K562 (cell line): ENCODE measurements at regions not wholly inside any gene's neighbourhood (a gene's known extent, or its start where the extent isn't known, plus 50 kb on each side); places are given as distances from the start of the nearest gene placed in this dataset.

Source experiments
- ATAC-seq: fragments of 200-7000 bp; cut with Tn5 transposase; 3 replicates; pipeline ENCODE4 v1.9.1; 2020; ENCODE audit warnings: moderate library complexity
- BruUV-seq: library from RNA; stranded (reverse); fragments of 400-500 nt; replicated peaks from 2 replicates; lab custom pipeline; 2021; lab: Mats Ljungman, UMichigan
- CTCF ChIA-PET: fragments of 300-600 bp; formaldehyde crosslinking; extraction: SDS; loops from one replicate; lab custom pipeline; 2021; ENCODE audit warnings: low intra/inter-chr PET ratio; lab: Yijun Ruan, JAX
- POLR2A ChIA-PET: fragments of 300-600, 350-650 bp; sonication (Branson Sonifier 250); formaldehyde crosslinking; extraction: SDS; loops from one replicate; lab custom pipeline; 2021; ENCODE audit warnings: antibody characterized with exemption, inconsistent platforms; lab: Yijun Ruan, JAX
- DNase-seq, 4 experiments: peaks; one replicate each; pipeline versions ENCODE4 v3.0.0 to v3.0.0-alpha.2; 2011 to 2018; ENCODE audit warnings: low spot score in 3 of 4, mixed read lengths in 3 of 4; ENCODE audit errors: extremely low read depth in 1 of 4
- FAIRE-seq: peaks from 2 replicates; lab custom pipeline; 2011; peaks lifted over from hg19 to GRCh38; lab: Jason Lieb, UNC
- H2AFZ ChIP-seq: 2 replicates; pipeline ENCODE4 v1.6.0; 2011; ENCODE audit warnings: low read depth, low read length, control low read depth, inconsistent platforms
- H3K27ac ChIP-seq: fragments of 200-600 bp; 3 replicates; pipeline ENCODE4 v1.8.0; 2011; ENCODE audit warnings: low read depth, mild to moderate bottlenecking, control low read depth, inconsistent platforms, low read length, moderate library complexity, mixed read lengths; ENCODE audit errors: extremely low read depth
- H3K27me3 ChIP-seq, 2 experiments: fragments of 300-600 bp in 1 of 2; 2 replicates in 1 of 2; 3 replicates in 1 of 2; pipeline versions ENCODE4 v1.6.0 to v1.8.0; 2011; ENCODE audit warnings: inconsistent platforms in 2 of 2, low read length in 2 of 2, mild to moderate bottlenecking in 1 of 2, mixed read lengths in 1 of 2, moderate library complexity in 1 of 2; ENCODE audit not compliant: control insufficient read depth in 2 of 2, insufficient read depth in 2 of 2
- H3K36me3 ChIP-seq: fragments of 300-600 bp; 3 replicates; pipeline ENCODE4 v1.8.0; 2011; ENCODE audit warnings: mild to moderate bottlenecking, low read length, inconsistent platforms; ENCODE audit not compliant: control insufficient read depth, insufficient read depth
- H3K4me1 ChIP-seq, 2 experiments: fragments of 200-600 bp in 1 of 2; replicated peaks in 1 of 2; 2 replicates in 1 of 2; 3 replicates in 1 of 2; pipeline versions ENCODE4 v1.5.1 to v1.8.0; 2011; ENCODE audit warnings: inconsistent platforms in 2 of 2, low read length in 2 of 2, mild to moderate bottlenecking in 1 of 2, mixed read lengths in 1 of 2, moderate library complexity in 1 of 2; ENCODE audit not compliant: control insufficient read depth in 2 of 2, insufficient read depth in 2 of 2
- H3K4me2 ChIP-seq: 2 replicates; pipeline ENCODE4 v1.6.1; 2011; ENCODE audit warnings: low read length, control low read depth, inconsistent platforms, mixed read lengths; ENCODE audit not compliant: insufficient read depth
- H3K4me3 ChIP-seq: fragments of 200-600 bp; sonication (generic), shearing (Covaris generic); 2 replicates; pipeline ENCODE4 v1.5.1; 2016; ENCODE audit warnings: control low read depth, inconsistent platforms
- H3K79me2 ChIP-seq: fragments of 200-600 bp; 3 replicates; pipeline ENCODE4 v1.8.0; 2011; ENCODE audit warnings: low read length, inconsistent platforms; ENCODE audit not compliant: control insufficient read depth, insufficient read depth
- H3K9ac ChIP-seq, 2 experiments: 2 replicates each; pipeline versions ENCODE4 v1.6.0 to v1.6.1; 2011; ENCODE audit warnings: low read depth in 2 of 2, low read length in 2 of 2, control low read depth in 1 of 2, inconsistent platforms in 1 of 2, mild to moderate bottlenecking in 1 of 2, mixed read lengths in 1 of 2; ENCODE audit not compliant: insufficient read depth in 1 of 2
- H3K9me1 ChIP-seq: one replicate; pipeline ENCODE4 v1.6.0; 2011; ENCODE audit warnings: inconsistent platforms, mild to moderate bottlenecking, low read length, moderate library complexity; ENCODE audit not compliant: control insufficient read depth, insufficient read depth
- H3K9me3 ChIP-seq: replicated peaks from 2 replicates; pipeline ENCODE4 v1.5.1; 2011; ENCODE audit warnings: low read depth, low read length, inconsistent platforms; ENCODE audit not compliant: control insufficient read depth, insufficient read depth
- H4K20me1 ChIP-seq: replicated peaks from 2 replicates; pipeline ENCODE4 v1.6.1; 2011; ENCODE audit warnings: low read length, inconsistent platforms, mixed read lengths; ENCODE audit not compliant: control insufficient read depth, insufficient read depth
- ATF1 ChIP-seq, 2 experiments: fragments of 450-650 bp in 1 of 2; IDR thresholded peaks; 2 replicates each; pipeline ENCODE4 v1.6.1; 2016; ENCODE audit warnings: missing compliant biosample characterization in 1 of 2, missing genetic modification characterization in 1 of 2
- ELK1 ChIP-seq: sonication (generic); formaldehyde crosslinking; IDR thresholded peaks from 2 replicates; pipeline ENCODE4 v1.8.1; 2022; ENCODE audit warnings: missing genetic modification reagents
- ELK3 ChIP-seq: fragments of 450-650 bp; formaldehyde crosslinking; IDR thresholded peaks from 2 replicates; pipeline ENCODE4 v1.4.0; 2020; ENCODE audit warnings: mild to moderate bottlenecking
- GTF2B ChIP-seq: IDR thresholded peaks from 2 replicates; pipeline ENCODE4 v1.6.1; 2011; ENCODE audit not compliant: insufficient read length; ENCODE audit errors: extremely low read depth
- KLF10 ChIP-seq: fragments of 250-450 bp; sonication (Bioruptor Pico); IDR thresholded peaks from 2 replicates; pipeline ENCODE4 v1.6.1; 2021; ENCODE audit warnings: matching md5 sums
- MNT ChIP-seq, 2 experiments: fragments of 450-650 bp; conservative IDR thresholded peaks; 2 replicates each; pipeline ENCODE4 v1.6.1; 2017; ENCODE audit warnings: mild to moderate bottlenecking in 2 of 2, moderate library complexity in 2 of 2
- PCBP1 ChIP-seq: fragments of 200-400 bp; formaldehyde crosslinking; IDR thresholded peaks from 2 replicates; pipeline ENCODE4 v1.6.1; 2018; ENCODE audit warnings: mild to moderate bottlenecking, low read depth, low read length; ENCODE audit not compliant: poor library complexity, severe bottlenecking
- RBBP5 ChIP-seq: fragments of 200-600 bp; sonication (generic); IDR thresholded peaks from 2 replicates; pipeline ENCODE4 v1.6.1; 2012; ENCODE audit warnings: borderline replicate concordance, mild to moderate bottlenecking, low read length, control low read depth, inconsistent platforms; ENCODE audit not compliant: insufficient read depth, poor library complexity, severe bottlenecking
- SRSF9 ChIP-seq: fragments of 200-400 bp; formaldehyde crosslinking; IDR thresholded peaks from 2 replicates; pipeline ENCODE4 v1.6.1; 2017; ENCODE audit warnings: low read depth, low read length, borderline replicate concordance
- VEZF1 ChIP-seq: fragments of 200-800 bp; sonication (Bioruptor generic); IDR thresholded peaks from 2 replicates; pipeline ENCODE4 v1.6.1; 2017; ENCODE audit warnings: missing genetic modification characterization, missing compliant biosample characterization
- WHSC1 ChIP-seq: IDR thresholded peaks from one replicate; pipeline ENCODE4 v1.6.1; 2012; ENCODE audit warnings: low read length, control low read depth, inconsistent platforms
- YBX1 ChIP-seq: fragments of 450-650 bp; IDR thresholded peaks from 2 replicates; pipeline ENCODE4 v1.7.1; 2016; ENCODE audit warnings: mild to moderate bottlenecking
- ZNF146 ChIP-seq: IDR thresholded peaks from one replicate; pipeline ENCODE4 v1.6.1; 2018; ENCODE audit warnings: missing compliant biosample characterization; ENCODE audit not compliant: unreplicated experiment
- ZNF184 ChIP-seq: sonication (generic); formaldehyde crosslinking; IDR thresholded peaks from 2 replicates; pipeline ENCODE4 v1.5.0; 2020; ENCODE audit warnings: missing genetic modification reagents
- ZNF584 ChIP-seq: fragments of 200-800 bp; sonication (Bioruptor generic); IDR thresholded peaks from 2 replicates; pipeline ENCODE4 v1.6.1; 2016; ENCODE audit warnings: low read depth, mild to moderate bottlenecking, missing genetic modification characterization, missing compliant biosample characterization
- WGBS: fragments of 100-300 bp; shearing (Covaris generic); methylation state at CpG from one replicate; pipeline ENCODE4 v1.1.6; 2016; ENCODE audit warnings: low coverage, mixed read lengths; ENCODE audit not compliant: insufficient coverage; ENCODE audit errors: missing lambda C conversion rate; 5-methylcytosine and 5-hydroxymethylcytosine counted together
- in situ Hi-C: fragments of 300-500 bp; cut with MboI; formaldehyde crosslinking; loops from 4 replicates; pipeline ENCODE4 v1.15.0; 2018; ENCODE audit warnings: inconsistent platforms, mixed read lengths
- intact Hi-C: fragments of 100-400 bp; cut with micrococcal nuclease; formaldehyde crosslinking; loops from 2 replicates; pipeline ENCODE4 v1.14.2; 2022
- TF ChIP-seq, protein P1 (sequence below): fragments of 450-650 bp; IDR thresholded peaks from 2 replicates; pipeline ENCODE4 v1.6.1; 2016; ENCODE audit warnings: low read depth, mild to moderate bottlenecking, moderate library complexity

DNA sequence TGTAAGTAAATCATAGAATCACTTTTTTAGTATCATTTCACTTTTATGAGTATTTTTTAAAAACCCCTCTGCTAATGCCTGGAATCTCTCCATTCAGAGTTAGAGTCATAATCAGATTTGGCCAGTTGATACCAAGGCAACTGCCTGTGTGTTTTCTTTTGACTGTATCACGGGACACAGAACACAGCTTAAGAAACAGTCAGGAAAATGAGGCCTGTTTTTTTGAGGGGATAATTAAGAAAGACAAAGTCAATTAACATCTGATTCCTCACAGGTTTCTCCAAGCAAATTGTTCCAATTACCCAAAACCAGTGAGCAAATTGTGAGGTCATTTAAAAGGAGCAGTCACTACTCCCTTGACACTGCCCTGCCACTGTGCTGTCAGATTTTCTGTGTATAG, 944.5 kb upstream of the SOX9 start:
- Histone ChIP-seq H2AFZ (no peak overlapping the region), H3K9me3 (0 out of 2 replicates have a peak, but pooled peaks cover 2% of the 10 kb centered on the region), H3K27me3 (no peaks in the 10 kb centered on the region), H3K36me3 (no peaks in the 10 kb centered on the region), H3K4me1 (no peaks in the 10 kb centered on the region), H3K79me2 (no peaks in the 10 kb centered on the region), H4K20me1 (no peaks in the 10 kb centered on the region), H3K27ac (no peak overlapping the region), H3K9me1 (no peaks in the 10 kb centered on the region), H3K4me3 (no peak overlapping the region), H3K9ac (no peak overlapping the region), H3K4me2 (no peak overlapping the region)
- FAIRE-seq (no peak), ATAC-seq (no peak), DNase-seq (no peak)
- ChIA-PET CTCF (no interaction called here), POLR2A (no interaction called here)
- intact Hi-C loops: no loop called here
- BruUV-seq: no TSS peak
- TF ChIP-seq, protein P1, sequence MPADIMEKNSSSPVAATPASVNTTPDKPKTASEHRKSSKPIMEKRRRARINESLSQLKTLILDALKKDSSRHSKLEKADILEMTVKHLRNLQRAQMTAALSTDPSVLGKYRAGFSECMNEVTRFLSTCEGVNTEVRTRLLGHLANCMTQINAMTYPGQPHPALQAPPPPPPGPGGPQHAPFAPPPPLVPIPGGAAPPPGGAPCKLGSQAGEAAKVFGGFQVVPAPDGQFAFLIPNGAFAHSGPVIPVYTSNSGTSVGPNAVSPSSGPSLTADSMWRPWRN: no peak
- TF ChIP-seq ELK3 (CRISPR knock-in tag) (no peak), RBBP5 (no peak), YBX1 (no peak), GTF2B (no peak), ELK1 (no peak), ZNF184 (CRISPR knock-in tag) (no peak), ZNF584 (CRISPR knock-in tag) (no peak), PCBP1 (no peak), ZNF146 (CRISPR knock-in tag) (no peak), MNT (conservative IDR thresholded peaks at IDR 0.05) (no peak), WHSC1 (no peak), SRSF9 (no peak), KLF10 (CRISPR knock-in tag) (no peak), ATF1 (CRISPR knock-in tag; IDR thresholded peaks at IDR 0.05) (no peak), ATF1 (tag; IDR thresholded peaks at IDR 0.05) (no peak), VEZF1 (CRISPR knock-in tag) (no peak)
- WGBS: 0% methylated on average over 1 of the region's 1 CpG
- in situ Hi-C loops: no loop called here
